DOHH2 (cell line): ENCODE measurements at regions not wholly inside any gene's neighbourhood (a gene's known extent, or its start where the extent isn't known, plus 50 kb on each side); places are given as distances from the start of the nearest gene placed in this dataset.

Source experiments
- EZH2phosphoT487 ChIP-seq: fragments of 200-600 bp; sonication (generic); IDR thresholded peaks from 2 replicates; pipeline ENCODE4 v1.6.1; 2017; ENCODE audit warnings: borderline replicate concordance, mild to moderate bottlenecking, antibody characterized with exemption, low read length, moderate library complexity, mixed read lengths
- TF ChIP-seq, protein P1 (sequence below): fragments of 200-600 bp; sonication (generic); IDR thresholded peaks from one replicate; pipeline ENCODE4 v1.5.1; 2014; ENCODE audit warnings: antibody characterized with exemption, mild to moderate bottlenecking, low read depth, low read length; ENCODE audit not compliant: poor library complexity, severe bottlenecking

GRCh38 chr1:221605569-221605968 lies 136.3 kb downstream of the DUSP10 start:
- TF ChIP-seq, protein P1, sequence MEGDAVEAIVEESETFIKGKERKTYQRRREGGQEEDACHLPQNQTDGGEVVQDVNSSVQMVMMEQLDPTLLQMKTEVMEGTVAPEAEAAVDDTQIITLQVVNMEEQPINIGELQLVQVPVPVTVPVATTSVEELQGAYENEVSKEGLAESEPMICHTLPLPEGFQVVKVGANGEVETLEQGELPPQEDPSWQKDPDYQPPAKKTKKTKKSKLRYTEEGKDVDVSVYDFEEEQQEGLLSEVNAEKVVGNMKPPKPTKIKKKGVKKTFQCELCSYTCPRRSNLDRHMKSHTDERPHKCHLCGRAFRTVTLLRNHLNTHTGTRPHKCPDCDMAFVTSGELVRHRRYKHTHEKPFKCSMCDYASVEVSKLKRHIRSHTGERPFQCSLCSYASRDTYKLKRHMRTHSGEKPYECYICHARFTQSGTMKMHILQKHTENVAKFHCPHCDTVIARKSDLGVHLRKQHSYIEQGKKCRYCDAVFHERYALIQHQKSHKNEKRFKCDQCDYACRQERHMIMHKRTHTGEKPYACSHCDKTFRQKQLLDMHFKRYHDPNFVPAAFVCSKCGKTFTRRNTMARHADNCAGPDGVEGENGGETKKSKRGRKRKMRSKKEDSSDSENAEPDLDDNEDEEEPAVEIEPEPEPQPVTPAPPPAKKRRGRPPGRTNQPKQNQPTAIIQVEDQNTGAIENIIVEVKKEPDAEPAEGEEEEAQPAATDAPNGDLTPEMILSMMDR = no peak
- no peak for TF ChIP-seq EZH2phosphoT487
